Body of pancreas (tissue), 4 donors: ENCODE measurements at regions not wholly inside any gene's neighbourhood (a gene's known extent, or its start where the extent isn't known, plus 50 kb on each side); places are given as distances from the start of the nearest gene placed in this dataset.

Experiments
- ATAC-seq: fragments of 150-250 bp; one replicate; pipeline ENCODE4 v1.9.1; 2016
- DNase-seq, 4 donors: peaks; one replicate each; pipeline ENCODE4 v3.0.0-alpha.2; 2019
- H3K27ac ChIP-seq, 4 donors: fragments of 200-600 bp; sonication (generic); 1 replicate in 3 of 4; 2 replicates in 1 of 4; pipeline versions ENCODE4 v1.5.1 to v1.6.1; 2016 to 2019; ENCODE audit warnings: mild to moderate bottlenecking in 1 of 4, mixed read lengths in 1 of 4, moderate library complexity in 1 of 4
- H3K27me3 ChIP-seq, 2 donors: fragments of 200-600 bp; sonication (generic); one replicate each; pipeline ENCODE4 v1.6.0; 2016; ENCODE audit warnings: mild to moderate bottlenecking in 1 of 2
- H3K36me3 ChIP-seq, 2 donors: fragments of 200-600 bp; sonication (generic); replicated peaks in 1 of 2; 2 replicates each; pipeline ENCODE4 v1.5.1; 2016; ENCODE audit warnings: low read depth in 2 of 2; ENCODE audit not compliant: insufficient read depth in 1 of 2
- H3K4me1 ChIP-seq: fragments of 200-600 bp; sonication (generic); one replicate; pipeline ENCODE4 v1.6.0; 2016
- H3K4me3 ChIP-seq, 2 donors: fragments of 200-600 bp; sonication (generic); 1 replicate in 1 of 2; 2 replicates in 1 of 2; pipeline ENCODE4 v1.5.1; 2016 to 2019
- H3K9me3 ChIP-seq, 3 donors: fragments of 200-600 bp; sonication (generic); 1 replicate in 2 of 3; 2 replicates in 1 of 3; pipeline ENCODE4 v1.5.1; 2016
- CTCF ChIP-seq, 7 experiments: fragments of 450-650 bp in 4 of 7; fragments of 200-600 bp in 3 of 7; sonication (generic) in 3 of 7; IDR thresholded peaks; one replicate each; pipeline ENCODE4 v1.5.1; 2016 to 2019; ENCODE audit warnings: antibody characterized with exemption in 7 of 7
- POLR2A ChIP-seq, 3 donors: fragments of 450-650 bp; IDR thresholded peaks; one replicate each; pipeline ENCODE4 v1.6.1; 2016; ENCODE audit warnings: antibody characterized with exemption in 3 of 3, mild to moderate bottlenecking in 2 of 3
- WGBS, 2 donors: methylation state at CpG; one replicate each; pipeline ENCODE4 v1.1.5; 2017; 5-methylcytosine and 5-hydroxymethylcytosine counted together
- intact Hi-C: fragments of 100-400 bp; cut with DNase I; formaldehyde crosslinking; loops from one replicate; pipeline ENCODE4 v1.15.1; 2023

GRCh38 chr13:85432881-85433280 is 366.3 kb downstream of the SLITRK6 start:
- H3K27ac ChIP-seq, result no peak overlapping the region
- ATAC-seq (no peak), DNase-seq (no peak)
- TF ChIP-seq POLR2A (IDR thresholded peaks at IDR 0.05), result no peak
- no peak for TF ChIP-seq CTCF (IDR thresholded peaks at IDR 0.05)
- intact Hi-C loops, result no loop called here
- no peaks in the 10 kb centered on the region for H3K27me3 ChIP-seq
- no peaks in the 10 kb centered on the region for H3K4me1 ChIP-seq
- H3K4me3 ChIP-seq, result no peak overlapping the region
- H3K9me3 ChIP-seq, result no peaks in the 10 kb centered on the region
- H3K36me3 ChIP-seq, result no peaks in the 10 kb centered on the region

- TF ChIP-seq CTCF (IDR thresholded peaks at IDR 0.05) (no peak), POLR2A (IDR thresholded peaks at IDR 0.05) (no peak)
- Histone ChIP-seq H3K4me1 (no peaks in the 10 kb centered on the region), H3K36me3 (no peaks in the 10 kb centered on the region), H3K4me3 (no peak overlapping the region), H3K27ac (no peak overlapping the region), H3K27me3 (no peaks in the 10 kb centered on the region), H3K9me3 (no peaks in the 10 kb centered on the region)
- ATAC-seq (no peak), DNase-seq (peak in 1 of 4 donors; percentile 9)
- WGBS, 2 donors, result 72 to 91% methylated on average over 7 to 9 of the region's 9 CpGs
- intact Hi-C loops, result no loop called here
Measured at GRCh38 chr13:85431720-85432119, 367.5 kb downstream of the SLITRK6 start.

GRCh38 chr13:85430216-85430794 is 368.9 kb downstream of the SLITRK6 start:
- intact Hi-C loops, result no loop called here
- Histone ChIP-seq H3K36me3 (no peaks in the 10 kb centered on the region), H3K4me3 (no peak overlapping the region), H3K27me3 (no peaks in the 10 kb centered on the region), H3K4me1 (no peaks in the 10 kb centered on the region), H3K9me3 (no peaks in the 10 kb centered on the region), H3K27ac (no peak overlapping the region)
- DNase-seq (no peak), ATAC-seq (no peak)
- WGBS, 2 donors, result 100% methylated on average over 1 of the region's 1 CpG
- TF ChIP-seq CTCF (IDR thresholded peaks at IDR 0.05) (no peak), POLR2A (IDR thresholded peaks at IDR 0.05) (no peak)

- H3K4me1 ChIP-seq, result no peaks in the 10 kb centered on the region
- TF ChIP-seq POLR2A (IDR thresholded peaks at IDR 0.05) (no peak), CTCF (IDR thresholded peaks at IDR 0.05) (no peak)
- H3K27me3 ChIP-seq, result no peaks in the 10 kb centered on the region
- H3K27ac ChIP-seq, result no peak overlapping the region
- no peak overlapping the region for H3K4me3 ChIP-seq
- intact Hi-C loops, result no loop called here
- H3K9me3 ChIP-seq, result no peaks in the 10 kb centered on the region
- DNase-seq (no peak), ATAC-seq (no peak)
- no peaks in the 10 kb centered on the region for H3K36me3 ChIP-seq
Measured at GRCh38 chr13:85427416-85427815, 371.8 kb downstream of the SLITRK6 start.

- ATAC-seq (no peak), DNase-seq (no peak)
- WGBS, 2 donors, result 65 to 66% methylated on average over 2 of the region's 2 CpGs
- no peak overlapping the region for H3K4me3 ChIP-seq
- no peaks in the 10 kb centered on the region for H3K9me3 ChIP-seq
- TF ChIP-seq POLR2A (IDR thresholded peaks at IDR 0.05) (no peak), CTCF (IDR thresholded peaks at IDR 0.05) (no peak)
- H3K27me3 ChIP-seq, result no peaks in the 10 kb centered on the region
- no peaks in the 10 kb centered on the region for H3K4me1 ChIP-seq
- intact Hi-C loops, result no loop called here
- H3K36me3 ChIP-seq, result no peaks in the 10 kb centered on the region
- H3K27ac ChIP-seq, result no peak overlapping the region
Measured at GRCh38 chr13:85420136-85420535, 379.1 kb downstream of the SLITRK6 start.
